HuH-7 (cell line): ENCODE measurements at regions not wholly inside any gene's neighbourhood (a gene's known extent, or its start where the extent isn't known, plus 50 kb on each side); places are given as distances from the start of the nearest gene placed in this dataset.
A peak's percentile ranks its signal among the peaks of the same experiment; 100 is the strongest.

Experiments
- DNase-seq: peaks from one replicate; pipeline ENCODE4 v3.0.0; 2011; ENCODE audit warnings: low spot score

- no peak for DNase-seq
Observed at GRCh38 chr3:14286887-14287500, 108.4 kb downstream of the LSM3 start.

- DNase-seq, result no peak
Observed at GRCh38 chr3:14288177-14288788, 109.7 kb downstream of the LSM3 start.

- DNase-seq, result peak; percentile 46
Observed at GRCh38 chr3:14288833-14289451, 110.3 kb downstream of the LSM3 start.

GRCh38 chr3:14289590-14290461 lies 111.2 kb downstream of the LSM3 start:
- DNase-seq, result peak; percentile 68

GRCh38 chr3:14290631-14291385 lies 111.6 kb upstream of the SLC6A6 start:
- DNase-seq, result peak; percentile 82

- no peak for DNase-seq
Observed at GRCh38 chr3:14295037-14295436, 107.4 kb upstream of the SLC6A6 start.

- peak; percentile 57 for DNase-seq
Observed at GRCh38 chr3:14295801-14296200, 106.6 kb upstream of the SLC6A6 start.

- DNase-seq, result no peak
Observed at GRCh38 chr3:14297305-14297704, 105.1 kb upstream of the SLC6A6 start.

GRCh38 chr3:14297784-14298236 lies 104.6 kb upstream of the SLC6A6 start:
- DNase-seq, result no peak

- DNase-seq, result no peak
Observed at GRCh38 chr3:14298442-14298841, 104.0 kb upstream of the SLC6A6 start.

GRCh38 chr3:14298991-14299555 lies 103.3 kb upstream of the SLC6A6 start:
- DNase-seq, result no peak

GRCh38 chr3:14299767-14300166 lies 102.6 kb upstream of the SLC6A6 start:
- DNase-seq, result no peak

GRCh38 chr3:14300721-14301399 lies 101.5 kb upstream of the SLC6A6 start:
- DNase-seq, result no peak

GRCh38 chr3:14301558-14301957 lies 100.8 kb upstream of the SLC6A6 start:
- peak; percentile 87 for DNase-seq

- DNase-seq, result no peak
Observed at GRCh38 chr3:14303336-14304100, 98.9 kb upstream of the SLC6A6 start.

- DNase-seq, result no peak
Observed at GRCh38 chr3:14304101-14305045, 98.0 kb upstream of the SLC6A6 start.

GRCh38 chr3:14305324-14305723 lies 97.1 kb upstream of the SLC6A6 start:
- DNase-seq, result no peak

- DNase-seq, result no peak
Observed at GRCh38 chr3:14306142-14306541, 96.3 kb upstream of the SLC6A6 start.
